GM21515 (cell line): ENCODE measurements at regions not wholly inside any gene's neighbourhood (a gene's known extent, or its start where the extent isn't known, plus 50 kb on each side); places are given as distances from the start of the nearest gene placed in this dataset.
"Not testable (repeated sequence)": the region's sequence is repeated elsewhere in the genome, so short reads cannot be mapped to it uniquely, and the experiment has no call there.

Experiments
- ATAC-seq: cut with Tn5 transposase; IDR thresholded peaks from one replicate; pipeline ENCODE4 v1.9.1; 2021; ENCODE audit not compliant: unreplicated experiment

- no peak for ATAC-seq
Observed at GRCh38 chr2:15681089-15681885, 89.6 kb downstream of the DDX1 start.

- no peak for ATAC-seq
Observed at GRCh38 chr2:15682354-15682753, 90.7 kb downstream of the DDX1 start.

GRCh38 chr2:15684161-15685039 lies 92.7 kb downstream of the DDX1 start:
- ATAC-seq, result no peak

GRCh38 chr2:15685143-15685542 lies 93.5 kb downstream of the DDX1 start:
- no peak for ATAC-seq

DNA sequence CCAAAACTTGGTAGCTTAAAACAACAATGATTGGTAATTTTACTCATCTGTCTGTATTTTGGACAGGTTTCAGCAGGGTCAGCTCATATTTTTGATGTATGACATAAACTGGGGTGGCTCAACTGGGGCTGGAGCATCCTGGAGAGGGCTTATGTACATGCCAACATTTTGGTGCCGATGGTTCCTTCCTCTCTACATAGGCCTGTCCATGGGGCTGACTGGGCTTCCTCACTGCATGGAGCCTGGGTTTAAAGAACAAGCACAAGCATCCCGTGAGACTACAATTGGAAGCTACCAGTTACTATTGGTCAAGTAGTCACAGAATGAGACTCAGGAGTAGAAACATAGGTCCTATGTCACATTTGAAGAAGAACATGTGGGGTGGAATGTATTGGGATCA lies 95.0 kb downstream of the DDX1 start:
- no peak for ATAC-seq

DNA sequence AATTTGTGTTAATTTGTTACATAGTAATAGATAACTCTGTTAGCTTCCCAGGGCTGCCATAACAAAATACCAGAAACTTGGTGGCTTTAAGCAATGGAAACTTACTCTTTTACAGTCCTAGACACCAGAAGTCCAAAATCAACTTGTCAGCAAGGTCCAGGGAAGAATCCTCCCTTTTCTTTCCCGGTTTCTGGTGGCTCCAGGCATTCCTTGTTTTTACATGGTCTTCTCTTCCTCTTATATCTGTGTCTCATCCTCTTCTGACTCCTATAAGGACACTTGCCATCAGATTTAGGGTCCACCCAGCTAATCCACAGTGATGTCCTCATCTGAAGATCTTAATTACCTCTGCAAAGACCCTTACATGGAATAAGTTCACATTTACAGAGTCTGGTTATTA lies 95.6 kb downstream of the DDX1 start:
- no peak for ATAC-seq

- no peak for ATAC-seq
Observed at GRCh38 chr2:15687720-15688119, 96.1 kb downstream of the DDX1 start.

GRCh38 chr2:15688924-15689568 lies 97.4 kb downstream of the DDX1 start:
- ATAC-seq, result no peak

GRCh38 chr2:15689654-15690053 lies 98.0 kb downstream of the DDX1 start:
- no peak for ATAC-seq

GRCh38 chr2:15691586-15692310 lies 100.1 kb downstream of the DDX1 start:
- no peak for ATAC-seq

DNA sequence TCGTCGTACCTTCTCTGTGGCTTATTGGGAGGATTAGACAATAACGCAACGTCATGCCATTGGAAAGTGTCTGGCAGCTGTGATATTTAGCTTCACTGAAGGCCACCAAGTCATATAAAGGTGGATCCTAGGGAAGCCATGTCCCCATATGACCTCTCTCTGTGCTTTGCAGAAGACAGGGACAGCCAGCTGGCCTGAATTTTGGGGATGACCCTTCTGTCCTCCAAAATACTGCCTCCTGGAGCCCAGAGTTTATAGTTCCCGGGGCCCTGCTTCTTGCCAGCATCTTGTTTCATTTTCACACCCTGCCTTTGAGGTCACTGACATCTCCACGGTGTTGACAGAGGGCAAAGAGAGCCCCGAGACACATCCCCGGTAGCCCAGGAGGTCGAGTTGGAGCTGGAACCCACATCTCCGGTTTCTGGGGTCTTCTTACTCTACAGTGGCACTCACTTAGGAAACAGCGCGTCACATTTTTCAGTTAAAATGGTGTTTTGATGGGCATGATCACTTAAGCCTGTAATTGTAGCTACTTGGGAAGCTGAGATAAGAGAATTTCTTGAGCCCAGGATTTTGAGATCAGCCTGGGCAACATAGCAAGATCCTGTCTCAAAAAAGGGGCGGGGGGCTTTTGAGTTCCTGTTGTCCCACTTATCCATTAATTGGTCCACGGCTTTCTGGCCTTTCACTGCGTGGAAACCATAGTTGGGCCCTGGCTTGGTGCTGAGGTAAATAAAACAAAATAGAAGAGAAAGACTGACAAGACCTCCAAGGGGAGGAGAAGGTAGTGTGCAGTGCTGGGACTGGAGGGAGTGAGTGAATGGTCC lies 101.1 kb downstream of the DDX1 start:
- ATAC-seq, result no peak

DNA sequence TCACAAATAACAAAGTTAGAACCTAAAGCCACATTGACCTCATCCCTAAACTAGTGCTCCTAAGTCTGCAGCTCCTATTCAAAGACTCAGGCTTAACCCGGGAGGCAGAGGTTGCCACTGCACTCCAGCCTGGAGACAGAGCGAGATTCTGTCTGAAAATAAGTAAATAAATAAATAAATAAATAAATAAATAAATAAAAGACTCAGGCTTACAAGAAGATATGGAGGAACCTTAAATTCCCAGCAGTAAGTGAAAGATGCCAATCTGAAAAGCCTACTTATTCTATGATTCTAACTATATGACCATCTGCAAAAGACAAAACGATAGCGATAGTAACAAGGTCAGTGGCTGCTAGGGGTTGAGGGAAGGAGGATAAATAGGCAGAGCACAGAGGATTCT lies 101.7 kb downstream of the DDX1 start:
- ATAC-seq, result no peak

DNA sequence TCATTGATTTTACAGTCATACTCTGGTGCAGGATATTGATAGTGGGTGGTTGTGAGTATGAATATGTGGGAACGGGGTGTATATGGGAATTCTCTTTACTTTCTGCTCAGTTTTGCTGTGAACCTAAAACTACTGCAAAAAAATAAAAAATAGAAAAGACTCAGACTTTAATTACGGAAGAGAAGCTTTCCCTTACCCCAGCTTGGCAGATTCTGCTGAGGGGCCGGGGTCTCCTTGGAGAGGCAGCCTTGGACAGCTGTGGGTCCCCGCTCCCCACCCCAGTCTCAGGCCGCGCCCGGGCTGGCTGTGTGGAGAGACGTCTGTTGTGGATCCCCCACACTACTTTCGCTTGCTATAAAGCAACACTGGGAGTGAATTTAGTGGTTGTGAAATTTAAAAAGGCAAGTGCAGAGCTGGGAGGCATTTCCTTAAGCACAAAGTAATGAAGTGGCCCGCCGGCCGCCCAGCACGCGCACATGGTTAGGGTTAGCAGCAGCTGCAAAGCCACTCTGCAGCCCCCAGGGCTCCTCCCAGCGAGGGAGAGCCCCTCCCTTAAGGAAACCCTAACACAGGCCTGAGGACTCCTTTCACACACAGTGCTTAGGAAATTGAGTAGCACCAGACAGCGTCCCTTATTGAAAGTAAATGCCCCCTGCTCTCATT lies 102.4 kb downstream of the DDX1 start:
- no peak for ATAC-seq

GRCh38 chr2:15694589-15694986 lies 102.9 kb downstream of the DDX1 start:
- no peak for ATAC-seq

DNA sequence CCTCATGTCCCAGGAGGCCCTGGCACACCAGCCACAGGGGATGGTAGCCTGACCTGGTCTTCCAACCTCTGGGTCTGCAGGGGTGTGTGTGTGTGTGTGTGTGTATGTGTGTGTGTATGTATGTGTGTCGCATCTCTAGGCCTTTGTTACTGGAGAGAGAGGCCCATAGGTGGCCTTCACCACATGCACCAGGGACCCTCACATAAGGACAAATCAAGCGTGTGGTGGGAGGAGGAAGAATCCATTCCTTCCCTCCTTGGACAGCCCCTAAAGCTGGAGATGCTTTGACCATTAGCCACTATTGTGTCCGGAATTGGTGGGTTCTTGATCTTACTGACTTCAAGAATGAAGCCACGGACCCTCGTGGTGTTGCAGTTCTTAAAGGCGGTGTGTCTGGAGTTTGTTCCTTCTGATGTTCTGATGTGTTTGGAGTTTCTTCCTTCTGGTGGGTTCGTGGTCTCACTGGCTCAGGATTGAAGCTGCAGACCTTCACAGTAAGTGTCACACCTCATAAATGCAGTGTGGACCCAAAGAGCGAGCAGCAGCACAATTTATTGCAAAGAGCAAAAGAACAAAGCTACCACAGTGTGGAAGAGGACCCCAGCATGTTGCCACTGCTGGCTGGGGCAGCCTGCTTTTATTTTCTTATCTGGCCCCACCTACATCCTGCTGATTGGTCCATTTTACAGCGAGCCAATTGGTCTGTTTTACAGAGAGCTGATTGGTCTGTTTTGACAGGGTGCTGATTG lies 104.1 kb downstream of the DDX1 start:
- ATAC-seq, result no peak

GRCh38 chr2:15696606-15697170 lies 105.0 kb downstream of the DDX1 start:
- not testable (repeated sequence) for ATAC-seq

- no peak for ATAC-seq
Observed at GRCh38 chr2:15700131-15700530, 108.5 kb downstream of the DDX1 start.

GRCh38 chr2:15700599-15701340 lies 109.1 kb downstream of the DDX1 start:
- no peak for ATAC-seq
